ENCODE measurements at regions not wholly inside any gene's neighbourhood (a gene's known extent, or its start where the extent isn't known, plus 50 kb on each side); places are given as distances from the start of the nearest gene placed in this dataset.
A peak's percentile ranks its signal among the peaks of the same experiment; 100 is the strongest.

- Histone ChIP-seq H3K27me3 (no peaks in the 10 kb centered on the region), H3K27ac (no peak overlapping the region), H3K9me3 (no peaks in the 10 kb centered on the region), H3K36me3 (no peaks in the 10 kb centered on the region), H3K4me1 (no peaks in the 10 kb centered on the region), H3K4me3 (replicated peaks in 1 of 3) (no peak overlapping the region)
- no peak for DNase-seq
- TF ChIP-seq CTCF (IDR thresholded peaks at IDR 0.05) (no peak), POLR2A (IDR thresholded peaks at IDR 0.05) (no peak)
- intact Hi-C loops (cut with DNase I) = no loop called here
- whole genome bisulfite sequencing, 2 donors = 83 to 88% methylated on average over 2 of the region's 2 CpGs
Observed at GRCh38 chr14:84144166-84144565, 1385.8 kb upstream of the FLRT2 start.

DNA sequence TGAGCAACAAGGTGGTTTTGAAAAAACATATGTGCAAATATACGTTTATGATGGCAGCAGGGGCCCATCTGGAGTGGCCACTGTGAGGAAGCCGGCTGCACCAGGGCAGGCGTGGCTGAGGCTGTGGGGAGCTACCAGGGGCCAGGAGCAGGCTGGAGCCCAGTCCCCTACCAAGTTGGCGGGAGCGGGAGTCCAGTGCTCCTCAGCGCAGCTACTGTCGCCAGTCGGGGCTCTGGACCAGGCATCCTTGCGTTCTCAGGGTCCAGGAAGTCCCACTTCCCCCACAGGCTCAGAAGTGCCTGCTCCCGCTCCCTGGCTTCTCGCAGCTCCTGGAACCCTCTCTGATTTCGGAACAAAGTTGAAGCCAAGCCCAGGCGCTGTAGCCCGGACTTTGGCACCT, 1377.5 kb upstream of the FLRT2 start:
- no peak for TF ChIP-seq POLR2A (IDR thresholded peaks at IDR 0.05)
- TF ChIP-seq CTCF (IDR thresholded peaks at IDR 0.05) = no peak
- no peak for DNase-seq
- Histone ChIP-seq H3K4me3 (replicated peaks in 1 of 3) (no peak overlapping the region), H3K36me3 (no peaks in the 10 kb centered on the region), H3K27me3 (no peaks in the 10 kb centered on the region), H3K4me1 (no peaks in the 10 kb centered on the region), H3K9me3 (no peaks in the 10 kb centered on the region), H3K27ac (no peak overlapping the region)
- WGBS, 2 donors = 96 to 97% methylated on average over 12 to 14 of the region's 14 CpGs
- intact Hi-C loops (cut with DNase I) = no loop called here

DNA sequence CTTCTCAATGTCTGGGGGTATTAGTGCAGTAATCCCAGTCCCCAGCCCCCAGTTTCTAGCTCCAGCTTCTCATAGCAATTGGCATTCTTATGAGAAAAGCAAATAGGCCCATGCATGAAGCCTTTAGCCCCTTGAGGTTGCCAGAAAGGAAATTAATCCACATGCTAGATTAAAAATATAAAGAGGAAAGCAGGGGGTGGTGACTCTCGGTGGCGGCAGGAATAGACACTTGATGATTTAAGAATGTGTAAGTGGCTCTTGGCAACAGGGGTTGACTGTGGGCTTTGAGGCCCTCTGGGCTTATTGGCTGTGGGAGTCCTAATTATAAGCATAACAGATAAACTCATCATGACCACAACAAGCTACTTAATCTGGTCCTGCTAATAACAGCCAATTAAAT, 1367.3 kb upstream of the FLRT2 start:
- Histone ChIP-seq H3K27me3 (no peaks in the 10 kb centered on the region), H3K9me3 (no peaks in the 10 kb centered on the region), H3K36me3 (no peaks in the 10 kb centered on the region), H3K27ac (no peak overlapping the region), H3K4me3 (replicated peaks in 1 of 3) (no peak overlapping the region), H3K4me1 (peaks cover 10 to 11% of the 10 kb centered on the region in 2 donors)
- intact Hi-C loops (cut with DNase I) = no loop called here
- DNase-seq = peak; percentile 10 to 33
- 17 to 20% methylated on average over 2 of the region's 2 CpGs for WGBS, 2 donors
- no peak for TF ChIP-seq CTCF (IDR thresholded peaks at IDR 0.05)

GRCh38 chr14:84167026-84167425, 1362.9 kb upstream of the FLRT2 start:
- no peak for DNase-seq
- no peak overlapping the region for H3K27ac ChIP-seq
- no peaks in the 10 kb centered on the region for H3K9me3 ChIP-seq
- TF ChIP-seq CTCF (IDR thresholded peaks at IDR 0.05) = no peak
- no peak for TF ChIP-seq POLR2A (IDR thresholded peaks at IDR 0.05)
- no peak overlapping the region for H3K4me3 ChIP-seq (replicated peaks in 1 of 3)
- H3K4me1 ChIP-seq = peaks cover 10 to 11% of the 10 kb centered on the region in 2 donors
- 85 to 88% methylated on average over 3 of the region's 3 CpGs for WGBS, 2 donors
- no peaks in the 10 kb centered on the region for H3K36me3 ChIP-seq
- intact Hi-C loops (cut with DNase I) = no loop called here
- H3K27me3 ChIP-seq = no peaks in the 10 kb centered on the region

GRCh38 chr14:84180336-84180735, 1349.6 kb upstream of the FLRT2 start:
- no peak overlapping the region for H3K27ac ChIP-seq
- H3K4me3 ChIP-seq (replicated peaks in 1 of 3) = no peak overlapping the region
- no peaks in the 10 kb centered on the region for H3K4me1 ChIP-seq
- H3K9me3 ChIP-seq = no peaks in the 10 kb centered on the region
- 87 to 89% methylated on average over 2 of the region's 2 CpGs for whole genome bisulfite sequencing, 2 donors
- no peaks in the 10 kb centered on the region for H3K27me3 ChIP-seq
- no peak for DNase-seq
- TF ChIP-seq POLR2A (IDR thresholded peaks at IDR 0.05) = no peak
- no peak for TF ChIP-seq CTCF (IDR thresholded peaks at IDR 0.05)
- no peaks in the 10 kb centered on the region for H3K36me3 ChIP-seq
- intact Hi-C loops (cut with DNase I) = no loop called here
